HEK293 (cell line): ENCODE measurements at regions not wholly inside any gene's neighbourhood (a gene's known extent, or its start where the extent isn't known, plus 50 kb on each side); places are given as distances from the start of the nearest gene placed in this dataset.

Experiments used
- CTCF ChIA-PET: fragments of 350-600 bp; formaldehyde crosslinking; extraction: SDS; loops from one replicate; lab custom pipeline; 2021; ENCODE audit warnings: antibody characterized with exemption; lab: Yijun Ruan, JAX
- POLR2A ChIA-PET: fragments of 300-600 bp; formaldehyde crosslinking; extraction: SDS; loops from one replicate; lab custom pipeline; 2020; ENCODE audit warnings: antibody characterized with exemption, inconsistent platforms; lab: Yijun Ruan, JAX
- H3K27ac ChIP-seq: fragments of 200-500 bp; sonication (Bioruptor generic); 2 replicates; pipeline ENCODE4 v1.5.1; 2014; ENCODE audit warnings: low read depth, low read length, control low read depth, inconsistent platforms; ENCODE audit errors: extremely low read depth
- H3K36me3 ChIP-seq, 2 experiments: fragments of 200-500 bp in 1 of 2; sonication (Bioruptor generic) in 1 of 2; 1 replicate in 1 of 2; 2 replicates in 1 of 2; pipeline ENCODE4 v1.5.1; 2014 to 2017; ENCODE audit warnings: inconsistent platforms in 2 of 2, low read length in 2 of 2; ENCODE audit not compliant: control insufficient read depth in 2 of 2, insufficient read depth in 1 of 2
- H3K4me1 ChIP-seq: fragments of 200-500 bp; sonication (Bioruptor generic); 2 replicates; pipeline ENCODE4 v1.5.1; 2014; ENCODE audit warnings: mild to moderate bottlenecking, low read length, inconsistent platforms; ENCODE audit not compliant: control insufficient read depth, insufficient read depth
- H3K4me3 ChIP-seq: 2 replicates; pipeline ENCODE4 v1.5.1; 2011; ENCODE audit warnings: low read depth, mild to moderate bottlenecking, control low read depth, low read length, moderate library complexity
- H3K9me3 ChIP-seq: fragments of 200-500 bp; sonication (Bioruptor generic); 2 replicates; pipeline ENCODE4 v1.5.1; 2014; ENCODE audit warnings: low read depth, low read length, inconsistent platforms; ENCODE audit not compliant: control insufficient read depth, insufficient read depth
- EGR2 ChIP-seq: fragments of 450-650 bp; formaldehyde crosslinking; IDR thresholded peaks from 2 replicates; pipeline ENCODE4 v1.5.1; 2016; ENCODE audit warnings: low read depth, missing biosample characterization, missing genetic modification characterization
- KLF7 ChIP-seq: fragments of 450-650 bp; formaldehyde crosslinking; IDR thresholded peaks from 2 replicates; pipeline ENCODE4 v1.5.1; 2016; ENCODE audit warnings: missing biosample characterization, missing genetic modification characterization, borderline replicate concordance
- MZF1 ChIP-seq: fragments of 450-650 bp; formaldehyde crosslinking; IDR thresholded peaks from 2 replicates; pipeline ENCODE4 v1.5.1; 2017; ENCODE audit warnings: missing biosample characterization, missing genetic modification characterization, borderline replicate concordance
- ZBTB21 ChIP-seq: fragments of 450-650 bp; formaldehyde crosslinking; IDR thresholded peaks from 2 replicates; pipeline ENCODE4 v1.5.1; 2017; ENCODE audit warnings: missing biosample characterization, missing genetic modification characterization
- ZBTB6 ChIP-seq: fragments of 450-650 bp; formaldehyde crosslinking; IDR thresholded peaks from 2 replicates; pipeline ENCODE4 v1.5.1; 2017; ENCODE audit warnings: missing biosample characterization, missing genetic modification characterization
- ZFHX2 ChIP-seq: fragments of 450-650 bp; formaldehyde crosslinking; conservative IDR thresholded peaks from 2 replicates; pipeline ENCODE4 v1.5.1; 2016; ENCODE audit warnings: missing biosample characterization, missing genetic modification characterization
- ZNF23 ChIP-seq: fragments of 450-650 bp; formaldehyde crosslinking; IDR thresholded peaks from 2 replicates; pipeline ENCODE4 v1.5.1; 2016; ENCODE audit warnings: missing biosample characterization, missing genetic modification characterization, borderline replicate concordance
- ZNF292 ChIP-seq: fragments of 450-650 bp; formaldehyde crosslinking; IDR thresholded peaks from 2 replicates; pipeline ENCODE4 v1.5.1; 2016; ENCODE audit warnings: low read depth, missing biosample characterization, missing genetic modification characterization, borderline replicate concordance
- ZNF513 ChIP-seq: fragments of 450-650 bp; IDR thresholded peaks from 2 replicates; pipeline ENCODE4 v1.5.1; 2018; ENCODE audit warnings: missing biosample characterization, missing genetic modification characterization
- ZNF544 ChIP-seq: fragments of 450-650 bp; formaldehyde crosslinking; IDR thresholded peaks from 2 replicates; pipeline ENCODE4 v1.5.0; 2017; ENCODE audit warnings: missing biosample characterization, missing genetic modification characterization
- ZNF558 ChIP-seq: fragments of 450-650 bp; formaldehyde crosslinking; IDR thresholded peaks from 2 replicates; pipeline ENCODE4 v1.5.1; 2016; ENCODE audit warnings: missing biosample characterization, missing genetic modification characterization
- ZNF561 ChIP-seq: fragments of 450-650 bp; IDR thresholded peaks from 2 replicates; pipeline ENCODE4 v1.5.1; 2018; ENCODE audit warnings: missing biosample characterization, missing genetic modification characterization, borderline replicate concordance
- ZNF596 ChIP-seq: fragments of 450-650 bp; IDR thresholded peaks from 2 replicates; pipeline ENCODE4 v1.5.0; 2018; ENCODE audit warnings: missing biosample characterization, mild to moderate bottlenecking, missing genetic modification characterization, moderate library complexity
- ZNF621 ChIP-seq: fragments of 450-650 bp; formaldehyde crosslinking; IDR thresholded peaks from 2 replicates; pipeline ENCODE4 v1.5.1; 2017; ENCODE audit warnings: missing biosample characterization, missing genetic modification characterization
- ZNF629 ChIP-seq: fragments of 450-650 bp; formaldehyde crosslinking; IDR thresholded peaks from 2 replicates; pipeline ENCODE4 v1.5.1; 2017; ENCODE audit warnings: missing biosample characterization, missing genetic modification characterization
- ZNF664 ChIP-seq: fragments of 450-650 bp; formaldehyde crosslinking; IDR thresholded peaks from 2 replicates; pipeline ENCODE4 v1.5.1; 2016; ENCODE audit warnings: missing biosample characterization, missing genetic modification characterization
- ZNF747 ChIP-seq: fragments of 450-650 bp; formaldehyde crosslinking; IDR thresholded peaks from 2 replicates; pipeline ENCODE4 v1.5.1; 2016; ENCODE audit warnings: missing biosample characterization, missing genetic modification characterization
- ZNF792 ChIP-seq: fragments of 450-650 bp; formaldehyde crosslinking; IDR thresholded peaks from 2 replicates; pipeline ENCODE4 v1.5.1; 2016; ENCODE audit warnings: missing biosample characterization, missing genetic modification characterization
- TF ChIP-seq, protein P1 (sequence below): fragments of 450-650 bp; formaldehyde crosslinking; IDR thresholded peaks from 2 replicates; pipeline ENCODE4 v1.5.1; 2016; ENCODE audit warnings: missing biosample characterization, missing genetic modification characterization, low read depth

GRCh38 chr5:8050616-8051175 lies 181.7 kb downstream of the MTRR start:
- Histone ChIP-seq H3K4me3 (no peak overlapping the region), H3K4me1 (no peaks in the 10 kb centered on the region), H3K36me3 (no peaks in the 10 kb centered on the region), H3K27ac (no peak overlapping the region), H3K9me3 (no peaks in the 10 kb centered on the region)
- ChIA-PET POLR2A (no interaction called here), CTCF (interaction anchor here (0.7 kb wide), 1 partner anchor 513 kb away, joined by 4 read pairs; no protein-coding TSS in a partner anchor)
- TF ChIP-seq ZNF513 = no peak
- TF ChIP-seq ZBTB21 (tag by site-specific recombination) = no peak
- TF ChIP-seq ZBTB6 = no peak
- TF ChIP-seq ZNF596 (tag by site-specific recombination) = no peak
- no peak for TF ChIP-seq ZFHX2 (tag by site-specific recombination)
- no peak for TF ChIP-seq KLF7 (tag by site-specific recombination)
- no peak for TF ChIP-seq ZNF561
- no peak for TF ChIP-seq ZNF558
- TF ChIP-seq ZNF792 = no peak
- TF ChIP-seq MZF1 (tag by site-specific recombination) = no peak
- TF ChIP-seq ZNF621 (tag by site-specific recombination) = no peak
- no peak for TF ChIP-seq ZNF292 (tag by site-specific recombination)

- H3K27ac ChIP-seq = no peak overlapping the region
- H3K4me3 ChIP-seq = no peak overlapping the region
- no peaks in the 10 kb centered on the region for H3K4me1 ChIP-seq
- ChIA-PET CTCF (no interaction called here), POLR2A (no interaction called here)
- H3K9me3 ChIP-seq = no peaks in the 10 kb centered on the region
- TF ChIP-seq ZNF747 (tag by site-specific recombination) (no peak), ZNF629 (tag by site-specific recombination) (peak; percentile 75), ZNF23 (tag by site-specific recombination) (no peak), ZFHX2 (tag by site-specific recombination) (0 out of 2 replicates have a peak, but pooled peaks have one; percentile 23), ZBTB21 (tag by site-specific recombination) (peak; percentile 49), EGR2 (0 out of 2 replicates have a peak, but pooled peaks have one; percentile 18)
- TF ChIP-seq, protein P1, sequence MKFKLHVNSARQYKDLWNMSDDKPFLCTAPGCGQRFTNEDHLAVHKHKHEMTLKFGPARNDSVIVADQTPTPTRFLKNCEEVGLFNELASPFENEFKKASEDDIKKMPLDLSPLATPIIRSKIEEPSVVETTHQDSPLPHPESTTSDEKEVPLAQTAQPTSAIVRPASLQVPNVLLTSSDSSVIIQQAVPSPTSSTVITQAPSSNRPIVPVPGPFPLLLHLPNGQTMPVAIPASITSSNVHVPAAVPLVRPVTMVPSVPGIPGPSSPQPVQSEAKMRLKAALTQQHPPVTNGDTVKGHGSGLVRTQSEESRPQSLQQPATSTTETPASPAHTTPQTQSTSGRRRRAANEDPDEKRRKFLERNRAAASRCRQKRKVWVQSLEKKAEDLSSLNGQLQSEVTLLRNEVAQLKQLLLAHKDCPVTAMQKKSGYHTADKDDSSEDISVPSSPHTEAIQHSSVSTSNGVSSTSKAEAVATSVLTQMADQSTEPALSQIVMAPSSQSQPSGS (tag by site-specific recombination) = peak; percentile 87
- H3K36me3 ChIP-seq = no peaks in the 10 kb centered on the region
Measured at GRCh38 chr5:8053270-8053669, 184.3 kb downstream of the MTRR start.

GRCh38 chr5:8057769-8058168 lies 188.8 kb downstream of the MTRR start:
- no peaks in the 10 kb centered on the region for H3K4me1 ChIP-seq
- H3K9me3 ChIP-seq = no peaks in the 10 kb centered on the region
- ChIA-PET CTCF (no interaction called here), POLR2A (no interaction called here)
- TF ChIP-seq ZNF664 (tag by site-specific recombination) (no peak), ZFHX2 (tag by site-specific recombination) (0 out of 2 replicates have a peak, but pooled peaks have one; percentile 12), ZNF544 (no peak)
- H3K27ac ChIP-seq = no peak overlapping the region
- no peak overlapping the region for H3K4me3 ChIP-seq
- no peaks in the 10 kb centered on the region for H3K36me3 ChIP-seq
